ENCODE measurements at regions not wholly inside any gene's neighbourhood (a gene's known extent, or its start where the extent isn't known, plus 50 kb on each side); places are given as distances from the start of the nearest gene placed in this dataset.
A peak's percentile ranks its signal among the peaks of the same experiment; 100 is the strongest.

- TF ChIP-seq CTCF (conservative IDR thresholded peaks at IDR 0.05; ENCODE audit: low read depth, low read length) = no peak
- H3K4me3 ChIP-seq (ENCODE audit: low read length) = peak overlapping the region; percentile 44
- no peak for DNase-seq (ENCODE audit: low read depth)
These were observed 99.1 kb downstream of the SOX9 start for GRCh38 chr17:72219824-72220493.

- TF ChIP-seq CTCF (conservative IDR thresholded peaks at IDR 0.05; ENCODE audit: low read depth, low read length) = no peak
- DNase-seq (ENCODE audit: low read depth) = no peak
- no peak overlapping the region for H3K4me3 ChIP-seq (ENCODE audit: low read length)
These were observed 102.0 kb downstream of the SOX9 start for GRCh38 chr17:72222661-72223380.

- no peak for TF ChIP-seq CTCF (conservative IDR thresholded peaks at IDR 0.05; ENCODE audit: low read depth, low read length)
These were observed 103.1 kb downstream of the SOX9 start for GRCh38 chr17:72223866-72224291.

GRCh38 chr17:72226322-72226721, 105.5 kb downstream of the SOX9 start:
- no peak for DNase-seq (ENCODE audit: low read depth)
- no peak overlapping the region for H3K4me3 ChIP-seq (ENCODE audit: low read length)
- no peak for TF ChIP-seq CTCF (conservative IDR thresholded peaks at IDR 0.05; ENCODE audit: low read depth, low read length)

More at GRCh38 chr17:72223866-72224291, 103.1 kb downstream of the SOX9 start:
- no peak overlapping the region for H3K4me3 ChIP-seq (ENCODE audit: low read length)
- DNase-seq (ENCODE audit: low read depth) = no peak

GRCh38 chr17:72233986-72234385, 113.2 kb downstream of the SOX9 start:
- TF ChIP-seq CTCF (conservative IDR thresholded peaks at IDR 0.05; ENCODE audit: low read depth, low read length) = no peak
- DNase-seq (ENCODE audit: low read depth) = no peak
- H3K4me3 ChIP-seq (ENCODE audit: low read length) = no peak overlapping the region

GRCh38 chr17:72234985-72235384, 114.2 kb downstream of the SOX9 start:
- DNase-seq (ENCODE audit: low read depth) = no peak
- TF ChIP-seq CTCF (conservative IDR thresholded peaks at IDR 0.05; ENCODE audit: low read depth, low read length) = no peak
- H3K4me3 ChIP-seq (ENCODE audit: low read length) = no peak overlapping the region
